DOHH2 (cell line): ENCODE measurements at regions not wholly inside any gene's neighbourhood (a gene's known extent, or its start where the extent isn't known, plus 50 kb on each side); places are given as distances from the start of the nearest gene placed in this dataset.

Source experiments
- H3F3A ChIP-seq: fragments of 200-600 bp; sonication (generic), shearing (Covaris generic); 2 replicates; pipeline ENCODE4 v1.6.0; 2016; ENCODE audit warnings: antibody characterized with exemption, mild to moderate bottlenecking; ENCODE audit not compliant: control insufficient read depth, insufficient read depth
- H3K27ac ChIP-seq: fragments of 200-600 bp; sonication (generic); 2 replicates; pipeline ENCODE4 v1.5.1; 2014; ENCODE audit warnings: low read depth, mild to moderate bottlenecking, low read length, moderate library complexity
- H3K27me3 ChIP-seq: fragments of 200-600 bp; sonication (generic); 2 replicates; pipeline ENCODE4 v1.6.1; 2014; ENCODE audit warnings: mild to moderate bottlenecking, low read length, mixed read lengths; ENCODE audit not compliant: control insufficient read depth
- H3K36me3 ChIP-seq: fragments of 200-600 bp; sonication (generic); 2 replicates; pipeline ENCODE4 v1.6.1; 2014; ENCODE audit warnings: mild to moderate bottlenecking, low read length, moderate library complexity, mixed read lengths; ENCODE audit not compliant: control insufficient read depth
- H3K4me1 ChIP-seq: fragments of 200-600 bp; sonication (generic); 2 replicates; pipeline ENCODE4 v1.6.1; 2014; ENCODE audit warnings: mild to moderate bottlenecking, low read length, mixed read lengths; ENCODE audit not compliant: control insufficient read depth
- H3K4me2 ChIP-seq: fragments of 200-600 bp; sonication (generic); 2 replicates; pipeline ENCODE4 v1.6.0; 2014; ENCODE audit warnings: mild to moderate bottlenecking, low read length, moderate library complexity
- H3K4me3 ChIP-seq: fragments of 200-600 bp; sonication (generic); 2 replicates; pipeline ENCODE4 v1.5.1; 2014; ENCODE audit warnings: mild to moderate bottlenecking, low read length, mixed read lengths
- H3K79me2 ChIP-seq: fragments of 200-600 bp; sonication (generic); 2 replicates; pipeline ENCODE4 v1.6.1; 2014; ENCODE audit warnings: mild to moderate bottlenecking, low read length, mixed read lengths; ENCODE audit not compliant: control insufficient read depth
- H3K9me2 ChIP-seq: fragments of 200-600 bp; sonication (generic); replicated peaks from 2 replicates; pipeline ENCODE4 v1.6.1; 2014; ENCODE audit warnings: mild to moderate bottlenecking, low read length, mixed read lengths; ENCODE audit not compliant: control insufficient read depth
- H3K9me3 ChIP-seq: fragments of 200-600 bp; sonication (generic); 2 replicates; pipeline ENCODE4 v1.6.1; 2014; ENCODE audit warnings: antibody characterized with exemption, low read length, mixed read lengths; ENCODE audit not compliant: control insufficient read depth, insufficient read depth
- H4K20me1 ChIP-seq: fragments of 200-600 bp; sonication (generic); 2 replicates; pipeline ENCODE4 v1.6.0; 2014; ENCODE audit warnings: low read depth, mild to moderate bottlenecking, antibody characterized with exemption, low read length, moderate library complexity; ENCODE audit not compliant: control insufficient read depth, insufficient read depth
- CTCF ChIP-seq: fragments of 200-600 bp; sonication (generic); IDR thresholded peaks from one replicate; pipeline ENCODE4 v1.5.1; 2014; ENCODE audit warnings: antibody characterized with exemption, mild to moderate bottlenecking, low read depth, low read length; ENCODE audit not compliant: poor library complexity, severe bottlenecking
- EZH2phosphoT487 ChIP-seq: fragments of 200-600 bp; sonication (generic); IDR thresholded peaks from 2 replicates; pipeline ENCODE4 v1.6.1; 2017; ENCODE audit warnings: borderline replicate concordance, mild to moderate bottlenecking, antibody characterized with exemption, low read length, moderate library complexity, mixed read lengths

- Histone ChIP-seq H3K4me2 (no peak overlapping the region), H3K9me2 (no peaks in the 10 kb centered on the region), H3K36me3 (no peaks in the 10 kb centered on the region), H3K9me3 (no peaks in the 10 kb centered on the region), H3K4me3 (no peak overlapping the region), H3K4me1 (no peaks in the 10 kb centered on the region), H4K20me1 (no peaks in the 10 kb centered on the region), H3F3A (no peaks in the 10 kb centered on the region), H3K79me2 (no peaks in the 10 kb centered on the region), H3K27ac (no peak overlapping the region), H3K27me3 (no peaks in the 10 kb centered on the region)
- TF ChIP-seq CTCF: no peak
- no peak for TF ChIP-seq EZH2phosphoT487
These were observed 1049.9 kb upstream of the TENM3 start for GRCh38 chr4:181193131-181193930.

GRCh38 chr4:181194096-181194495 lies 1049.1 kb upstream of the TENM3 start:
- Histone ChIP-seq H3K9me2 (no peaks in the 10 kb centered on the region), H3K9me3 (no peaks in the 10 kb centered on the region), H3K4me1 (no peaks in the 10 kb centered on the region), H3K27me3 (no peaks in the 10 kb centered on the region), H3K36me3 (no peaks in the 10 kb centered on the region), H3K27ac (no peak overlapping the region), H4K20me1 (no peaks in the 10 kb centered on the region), H3K4me2 (no peak overlapping the region), H3K79me2 (no peaks in the 10 kb centered on the region), H3K4me3 (no peak overlapping the region), H3F3A (no peaks in the 10 kb centered on the region)
- no peak for TF ChIP-seq EZH2phosphoT487
- TF ChIP-seq CTCF: no peak

GRCh38 chr4:181200076-181200475 lies 1043.1 kb upstream of the TENM3 start:
- no peaks in the 10 kb centered on the region for H3K27me3 ChIP-seq
- no peaks in the 10 kb centered on the region for H3K9me3 ChIP-seq
- H3K79me2 ChIP-seq: no peaks in the 10 kb centered on the region
- no peaks in the 10 kb centered on the region for H4K20me1 ChIP-seq
- no peaks in the 10 kb centered on the region for H3K4me1 ChIP-seq
- no peak overlapping the region for H3K27ac ChIP-seq
- no peak overlapping the region for H3K4me3 ChIP-seq
- H3K9me2 ChIP-seq: no peaks in the 10 kb centered on the region
- H3K4me2 ChIP-seq: no peak overlapping the region
- no peaks in the 10 kb centered on the region for H3K36me3 ChIP-seq
- TF ChIP-seq EZH2phosphoT487 (no peak), CTCF (no peak)
- H3F3A ChIP-seq: no peaks in the 10 kb centered on the region
